Kidney (tissue), 13 donors: ENCODE measurements at regions not wholly inside any gene's neighbourhood (a gene's known extent, or its start where the extent isn't known, plus 50 kb on each side); places are given as distances from the start of the nearest gene placed in this dataset.

Experiments
- DNase-seq, 5 donors: peaks; one replicate each; pipeline ENCODE4 v3.0.0-alpha.2; 2013 to 2020
- FAIRE-seq: peaks from 2 replicates; lab custom pipeline; 2012; peaks lifted over from hg19 to GRCh38; lab: Jason Lieb, UNC
- H3K27ac ChIP-seq, 2 donors: one replicate each; pipeline ENCODE4 v1.7.0; 2013; ENCODE audit warnings: low read depth in 2 of 2, low read length in 2 of 2, inconsistent platforms in 1 of 2
- H3K27me3 ChIP-seq: one replicate; pipeline ENCODE4 v1.7.1; 2013; ENCODE audit warnings: low read length, inconsistent platforms; ENCODE audit not compliant: control insufficient read depth, insufficient read depth
- H3K36me3 ChIP-seq, 3 donors: one replicate each; pipeline versions ENCODE4 v1.7.0 to v1.7.1; 2013; ENCODE audit warnings: low read length in 3 of 3, control low read depth in 1 of 3, inconsistent platforms in 1 of 3; ENCODE audit not compliant: insufficient read depth in 3 of 3, control insufficient read depth in 2 of 3
- H3K4me1 ChIP-seq, 3 donors: one replicate each; pipeline versions ENCODE4 v1.7.0 to v1.7.1; 2013; ENCODE audit warnings: low read length in 3 of 3, inconsistent platforms in 1 of 3, low read depth in 1 of 3; ENCODE audit not compliant: control insufficient read depth in 2 of 3, insufficient read depth in 2 of 3
- H3K4me3 ChIP-seq, 3 donors: one replicate each; pipeline versions ENCODE4 v1.7.0 to v1.8.1; 2013; ENCODE audit warnings: low read length in 3 of 3, control low read depth in 1 of 3, inconsistent platforms in 1 of 3
- H3K9ac ChIP-seq, 3 donors: one replicate each; pipeline versions ENCODE4 v1.7.0 to v1.7.1; 2013; ENCODE audit warnings: low read length in 3 of 3, control low read depth in 1 of 3, inconsistent platforms in 1 of 3
- H3K9me3 ChIP-seq, 3 donors: one replicate each; pipeline versions ENCODE4 v1.7.0 to v1.7.1; 2013; ENCODE audit warnings: low read length in 3 of 3, control low read depth in 1 of 3, inconsistent platforms in 1 of 3; ENCODE audit not compliant: control insufficient read depth in 2 of 3, insufficient read depth in 1 of 3
- CTCF ChIP-seq: IDR thresholded peaks from 3 replicates; pipeline ENCODE4 v1.5.1; 2012; ENCODE audit warnings: mild to moderate bottlenecking, moderate library complexity, borderline replicate concordance; ENCODE audit not compliant: insufficient read depth; ENCODE audit errors: extremely low read depth
- intact Hi-C: fragments of 100-400 bp; cut with DNase I; formaldehyde crosslinking; loops from one replicate; pipeline ENCODE4 v1.11.1; 2022
- donor health status: control.
- donor health status: control.
- donor health status: control.
- donor health status: control.
- donor health status: control.
- donor health status: DM: yes; HTN: yes; CAD: no.
- donor health status: Normal renal cell carcinoma (clear cell type).

- intact Hi-C loops: no loop called here
- H3K4me1 ChIP-seq: no peaks in the 10 kb centered on the region
- FAIRE-seq: no peak
These were observed 257.7 kb upstream of the CNTN6 start for GRCh38 chr3:835096-835495.

GRCh38 chr3:839981-840380 is 252.8 kb upstream of the CNTN6 start:
- Histone ChIP-seq H3K9me3 (no peaks in the 10 kb centered on the region), H3K4me1 (no peaks in the 10 kb centered on the region), H3K4me3 (no peak overlapping the region), H3K27ac (no peak overlapping the region), H3K36me3 (no peaks in the 10 kb centered on the region), H3K27me3 (no peaks in the 10 kb centered on the region), H3K9ac (no peak overlapping the region)
- peak in 2 of 5 donors; percentile 16 to 18 for DNase-seq
- no peak for FAIRE-seq
- no peak for TF ChIP-seq CTCF
- intact Hi-C loops: no loop called here

More at GRCh38 chr3:835096-835495, 257.7 kb upstream of the CNTN6 start:
- no peak for DNase-seq
- no peak overlapping the region for H3K4me3 ChIP-seq
- peaks cover 0 to 2% (median 0%) of the 10 kb centered on the region in 3 donors for H3K9me3 ChIP-seq
- TF ChIP-seq CTCF: no peak
- no peak overlapping the region for H3K27ac ChIP-seq
- H3K27me3 ChIP-seq: no peaks in the 10 kb centered on the region
- H3K36me3 ChIP-seq: no peaks in the 10 kb centered on the region
- no peak overlapping the region for H3K9ac ChIP-seq

GRCh38 chr3:851098-851790 is 241.6 kb upstream of the CNTN6 start:
- H3K36me3 ChIP-seq: no peaks in the 10 kb centered on the region
- no peak overlapping the region for H3K4me3 ChIP-seq
- no peak for TF ChIP-seq CTCF
- H3K27me3 ChIP-seq: no peaks in the 10 kb centered on the region
- no peaks in the 10 kb centered on the region for H3K4me1 ChIP-seq
- no peak for FAIRE-seq
- no peak for DNase-seq
- intact Hi-C loops: no loop called here
- no peak overlapping the region for H3K9ac ChIP-seq
- H3K27ac ChIP-seq: no peak overlapping the region
- no peaks in the 10 kb centered on the region for H3K9me3 ChIP-seq
